CD4-positive, alpha-beta T cell treated with Interferon gamma for 1 hour (primary cell): ENCODE measurements at regions not wholly inside any gene's neighbourhood (a gene's known extent, or its start where the extent isn't known, plus 50 kb on each side); places are given as distances from the start of the nearest gene placed in this dataset.

Experiments used
- DNase-seq: peaks from one replicate; pipeline ENCODE4 v3.0.0-alpha.2; 2020

DNA sequence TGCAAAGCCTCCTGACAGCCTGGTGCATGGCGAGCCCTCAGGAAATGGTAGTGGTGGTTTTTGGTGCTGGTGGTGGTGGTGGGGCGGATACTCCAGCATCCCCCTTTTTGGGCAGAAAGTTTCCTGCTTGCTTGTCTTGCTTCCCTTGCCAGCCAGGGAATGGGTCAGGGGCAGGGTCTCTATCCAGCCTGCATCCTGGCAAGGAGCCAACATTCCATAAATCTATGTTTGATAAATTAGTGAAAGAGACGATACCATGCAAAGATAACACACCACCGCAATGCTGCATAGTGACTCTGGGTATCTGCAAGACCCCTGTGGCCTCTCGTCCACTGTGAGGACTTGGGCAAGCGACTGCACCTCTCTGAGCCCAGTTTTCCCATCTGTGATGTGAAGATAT is 246.2 kb downstream of the LRFN2 start:
- DNase-seq = no peak

DNA sequence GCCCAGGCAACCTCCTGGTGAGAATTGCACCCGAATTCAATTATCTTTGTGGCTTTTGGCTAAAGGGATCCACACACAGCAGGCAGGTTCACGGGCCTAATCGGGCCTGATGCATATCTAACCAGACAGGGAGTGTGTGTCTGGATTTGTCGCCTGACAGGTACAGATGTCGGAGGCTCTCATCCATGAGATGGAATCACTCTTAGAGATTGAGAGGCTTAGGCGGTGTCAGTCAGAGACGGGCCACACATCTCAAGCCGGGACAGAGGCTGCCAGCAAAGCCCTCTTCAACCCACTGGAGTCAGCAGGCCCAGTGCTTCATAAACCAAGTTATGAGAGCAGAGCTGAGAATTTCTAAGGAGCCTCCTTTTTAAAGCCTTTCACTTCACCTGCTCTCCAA is 247.0 kb downstream of the LRFN2 start:
- DNase-seq = no peak

DNA sequence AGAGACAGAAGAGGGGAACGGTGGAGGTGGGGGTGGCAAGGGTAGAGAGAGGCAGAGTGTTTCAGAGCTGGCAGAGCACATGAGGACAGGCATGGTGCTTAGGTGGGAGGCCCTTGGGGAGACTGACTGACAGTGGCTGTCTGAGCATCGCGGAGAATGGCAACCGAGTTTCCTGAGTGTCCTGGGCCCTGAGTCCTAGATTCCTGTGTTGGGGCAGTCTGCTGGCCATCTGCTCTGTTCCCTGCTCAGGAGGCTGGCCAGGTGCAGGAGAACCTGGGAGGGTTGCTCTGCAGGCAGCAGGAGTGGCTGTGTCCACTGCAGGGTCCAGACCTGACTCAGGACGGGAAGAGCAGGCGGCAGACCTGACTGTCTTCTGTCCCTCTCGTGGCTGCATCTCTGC is 248.9 kb downstream of the LRFN2 start:
- DNase-seq = no peak

DNA sequence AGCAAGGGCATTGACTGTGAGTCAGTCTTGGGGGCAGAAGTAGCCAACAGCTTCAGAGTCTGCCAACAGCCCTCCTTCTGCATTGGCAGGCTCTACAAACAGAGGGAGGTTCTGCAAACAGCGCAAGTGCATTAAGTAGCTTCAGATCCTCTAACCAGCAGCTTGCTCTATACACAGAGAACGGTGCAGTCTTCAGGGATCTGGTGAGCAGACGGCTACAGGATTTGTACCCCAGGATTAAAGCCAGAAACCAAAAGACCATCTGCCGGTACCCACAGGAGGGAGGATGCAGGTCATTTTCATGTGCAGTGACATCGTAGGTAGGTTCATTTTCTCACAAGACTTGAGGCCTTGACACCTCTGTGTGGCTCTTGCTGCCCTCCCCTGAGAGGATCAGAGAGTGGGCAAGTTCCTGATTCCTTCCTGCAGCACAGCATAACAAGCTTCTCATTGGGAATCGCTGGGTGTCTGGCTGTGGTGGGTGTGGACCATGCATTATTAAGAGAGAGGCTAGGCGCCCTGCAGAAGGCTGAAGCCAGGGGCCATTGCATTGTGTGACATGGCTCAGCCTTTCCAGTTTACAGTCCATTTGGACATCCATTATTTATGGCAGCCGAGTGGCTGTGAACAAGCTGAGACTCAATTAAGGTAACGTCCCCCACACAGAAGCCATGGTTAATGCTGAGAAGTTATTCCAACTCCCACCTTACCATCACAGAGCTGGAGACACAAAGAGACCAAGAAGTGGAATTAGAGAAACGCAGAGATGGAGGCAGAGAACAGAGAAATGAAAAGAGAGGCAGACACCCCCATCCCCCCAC is 250.0 kb downstream of the LRFN2 start:
- no peak for DNase-seq

DNA sequence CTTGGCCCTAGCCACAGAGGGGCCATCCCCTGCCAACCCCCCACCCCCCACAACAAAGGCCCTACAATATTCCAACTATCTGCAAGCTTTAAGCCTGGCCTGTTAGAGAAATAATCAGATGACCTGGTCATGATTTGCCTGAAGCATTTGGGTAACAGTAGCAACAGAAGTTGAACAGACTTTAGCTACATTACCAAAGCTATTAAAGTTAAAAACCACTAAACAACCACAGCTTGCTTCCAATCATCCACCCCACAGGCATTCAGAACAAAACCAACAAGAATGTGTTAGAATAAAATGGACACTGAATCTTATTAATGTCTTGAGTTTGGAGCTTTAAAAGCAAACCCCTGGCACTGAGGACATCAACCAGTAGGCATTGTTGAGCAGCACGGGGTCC is 250.9 kb downstream of the LRFN2 start:
- no peak for DNase-seq

DNA sequence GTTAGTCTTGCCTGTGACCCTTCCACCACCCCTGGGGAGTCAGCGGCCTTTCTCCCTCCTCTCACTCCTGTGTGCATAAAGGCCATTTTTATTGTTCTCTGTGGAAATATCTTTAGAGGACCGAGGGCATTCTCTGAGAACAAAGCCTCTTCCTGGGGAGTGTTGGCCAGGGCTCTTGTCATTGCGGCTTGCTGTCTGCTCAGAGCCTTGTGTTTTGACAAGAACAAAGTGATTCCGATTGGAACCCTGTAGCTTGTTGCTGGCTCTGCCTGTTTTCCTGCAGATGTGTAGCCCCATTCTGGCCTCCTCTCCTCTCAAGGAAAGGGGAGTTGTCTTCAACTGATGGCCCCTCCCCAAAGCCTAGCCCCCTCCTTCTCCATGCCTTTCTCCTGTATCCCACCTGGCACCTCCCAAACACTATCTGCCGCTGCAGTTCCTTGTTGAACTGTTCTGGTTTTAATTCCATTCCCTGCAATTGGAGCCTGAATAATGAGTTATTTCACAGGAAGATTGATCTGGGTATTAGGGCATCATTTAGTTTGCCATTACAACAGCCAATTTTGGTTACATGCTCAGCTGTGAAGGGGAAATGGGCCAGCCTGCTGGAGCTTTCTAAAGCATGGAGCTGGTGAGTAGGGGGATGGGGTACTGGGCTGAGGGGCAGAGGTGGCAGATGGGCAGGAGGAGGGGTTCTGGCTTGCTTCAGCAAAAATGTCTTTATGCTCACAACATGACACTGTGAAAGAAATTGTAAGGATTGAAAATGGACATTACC is 252.5 kb downstream of the LRFN2 start:
- no peak for DNase-seq

DNA sequence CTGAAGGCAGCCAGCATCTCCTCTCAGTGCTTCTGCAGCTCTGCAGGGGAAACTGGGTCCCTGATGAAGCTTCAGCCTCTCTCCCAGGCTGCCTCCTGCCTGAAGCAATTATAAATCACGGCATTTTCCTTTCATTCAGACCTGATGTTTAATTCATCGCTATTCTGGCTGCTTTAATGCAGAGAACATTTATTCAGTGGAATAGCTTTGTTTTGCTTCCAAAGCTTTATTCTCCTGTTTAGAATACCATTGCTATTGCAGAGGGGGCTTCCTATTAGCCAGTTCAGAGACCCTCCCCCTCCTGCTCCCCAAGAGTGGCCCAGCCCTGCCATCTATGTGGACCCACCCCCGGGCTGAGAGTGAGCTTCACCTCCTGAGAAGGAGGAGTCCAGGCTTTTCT is 255.6 kb downstream of the LRFN2 start:
- no peak for DNase-seq

DNA sequence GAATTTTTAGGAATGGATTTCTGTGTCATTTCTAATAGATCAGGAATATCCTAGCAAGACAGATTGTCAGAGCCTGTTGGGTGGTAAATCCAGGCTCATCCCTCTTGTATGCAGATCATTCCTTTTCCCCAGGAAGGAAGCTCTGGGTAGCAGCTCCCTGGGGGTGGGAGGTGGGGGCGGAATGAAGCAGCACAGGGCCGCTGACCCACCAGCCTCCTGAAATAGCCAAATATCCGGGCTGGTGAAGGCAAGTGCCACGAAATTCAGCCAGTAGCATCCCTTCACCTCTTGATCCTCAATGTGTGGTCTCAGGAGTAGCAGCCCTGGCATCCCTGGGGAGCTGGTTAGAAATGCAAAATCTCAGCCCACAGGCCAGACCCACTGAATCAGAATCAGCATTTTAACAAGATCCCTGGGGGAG is 256.9 kb downstream of the LRFN2 start:
- no peak for DNase-seq

DNA sequence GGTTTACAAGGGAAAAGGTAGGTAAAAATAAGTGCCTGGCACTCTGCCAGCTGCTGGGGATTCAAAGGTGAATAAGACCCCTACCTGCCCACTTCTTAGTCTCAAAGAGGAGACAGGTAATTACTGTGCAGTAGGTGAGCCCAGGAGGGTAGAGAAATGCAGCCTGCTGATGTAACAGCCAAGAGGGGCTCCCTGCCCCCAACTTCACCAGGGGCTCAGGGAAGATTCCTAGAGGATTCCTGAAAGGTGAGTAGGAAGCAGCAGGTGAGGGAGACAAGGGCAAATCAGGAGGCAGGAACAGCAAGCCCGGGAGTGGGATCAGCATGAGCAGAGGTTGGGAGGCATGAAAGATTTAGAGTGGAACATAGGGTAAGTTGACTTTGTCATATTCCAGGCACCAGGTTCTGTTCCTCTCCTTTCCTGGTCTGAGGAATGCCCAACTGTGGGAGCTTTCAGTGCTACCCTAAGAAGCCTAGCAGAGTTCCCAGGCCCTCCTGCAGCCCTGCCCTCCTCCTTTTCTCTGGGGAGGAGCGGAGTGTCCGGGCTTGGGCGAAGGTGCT is 258.1 kb downstream of the LRFN2 start:
- DNase-seq = no peak

DNA sequence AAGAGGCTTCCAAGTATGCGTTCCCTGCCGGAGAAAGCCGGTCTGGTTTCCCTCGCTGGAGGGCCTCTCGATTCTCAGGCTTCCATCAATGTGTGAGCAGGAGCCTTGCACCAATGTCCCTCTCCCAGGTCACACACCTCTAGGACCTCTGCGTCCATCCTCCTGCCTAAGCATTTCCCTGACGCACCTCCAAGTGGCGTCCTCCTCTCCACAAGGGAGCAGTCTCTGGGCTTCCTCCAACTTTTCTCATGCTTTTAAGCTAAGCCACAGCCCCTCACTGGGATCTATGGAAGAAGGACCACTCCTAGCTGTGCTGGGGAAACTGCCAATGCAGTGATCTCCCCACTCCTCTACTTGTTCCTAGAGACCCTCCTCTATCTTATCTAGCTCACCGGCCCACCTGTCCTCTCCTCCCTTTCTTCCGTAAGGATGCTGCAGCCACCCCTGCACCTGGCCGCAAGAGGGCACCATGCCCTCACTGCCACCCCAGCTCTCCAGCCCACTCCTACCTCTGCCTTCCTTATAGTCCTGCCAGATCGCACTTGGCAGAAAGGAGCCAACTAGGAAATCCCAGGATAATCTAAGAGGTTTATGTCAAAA is 258.7 kb downstream of the LRFN2 start:
- peak; percentile 19 for DNase-seq

DNA sequence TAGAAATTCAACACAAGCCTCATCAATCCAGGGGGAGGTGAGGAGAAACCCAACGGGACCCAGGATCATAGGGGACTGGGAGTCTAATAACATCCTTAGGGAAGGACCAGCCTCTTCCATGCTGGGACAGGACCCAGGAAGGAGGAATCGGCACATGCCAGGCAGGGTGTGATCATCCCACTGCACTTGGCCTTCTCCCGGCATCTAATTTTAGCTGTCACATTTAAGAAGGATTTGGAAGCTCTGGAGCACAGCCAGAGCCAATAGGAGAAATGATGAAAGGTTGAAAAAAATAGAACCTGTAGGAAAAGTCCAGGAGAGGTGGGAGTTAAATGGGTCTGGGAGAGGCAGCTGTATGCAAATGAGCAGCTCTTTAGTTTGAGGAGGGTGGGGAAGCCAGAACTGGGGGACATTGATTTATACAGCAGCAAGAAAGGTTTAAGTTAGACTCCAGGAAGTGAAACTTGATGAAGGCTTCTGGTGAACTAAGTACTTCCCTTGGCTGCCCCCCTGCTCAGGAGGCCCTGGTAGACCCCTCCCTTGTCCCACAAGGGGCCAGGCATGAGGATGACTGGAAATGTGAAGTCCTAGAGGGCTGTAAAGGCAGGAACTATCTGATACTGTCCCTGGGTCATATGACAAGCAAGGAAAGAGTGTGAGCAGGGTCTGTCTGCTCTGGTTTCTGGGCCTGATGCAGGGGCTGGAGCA is 260.3 kb downstream of the LRFN2 start:
- no peak for DNase-seq

DNA sequence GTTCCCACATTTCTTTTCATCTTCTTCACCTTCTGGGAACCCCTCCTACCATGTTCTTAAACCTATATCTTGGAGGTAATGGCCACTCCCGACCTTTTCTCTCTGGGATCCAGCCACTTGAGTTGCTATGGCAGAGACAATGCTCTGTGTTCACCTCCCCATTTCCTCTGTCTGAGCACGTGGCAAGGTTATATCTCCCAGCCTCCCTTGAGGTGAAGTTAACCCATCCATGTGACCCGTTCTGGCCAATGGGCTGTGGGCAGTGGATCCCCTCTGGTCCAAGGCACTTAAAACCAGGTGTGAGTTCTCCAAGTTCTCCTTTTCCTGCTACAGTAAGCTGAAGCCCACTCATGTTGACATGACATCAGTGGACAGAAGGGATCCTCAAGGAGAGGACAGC is 261.4 kb downstream of the LRFN2 start:
- no peak for DNase-seq

DNA sequence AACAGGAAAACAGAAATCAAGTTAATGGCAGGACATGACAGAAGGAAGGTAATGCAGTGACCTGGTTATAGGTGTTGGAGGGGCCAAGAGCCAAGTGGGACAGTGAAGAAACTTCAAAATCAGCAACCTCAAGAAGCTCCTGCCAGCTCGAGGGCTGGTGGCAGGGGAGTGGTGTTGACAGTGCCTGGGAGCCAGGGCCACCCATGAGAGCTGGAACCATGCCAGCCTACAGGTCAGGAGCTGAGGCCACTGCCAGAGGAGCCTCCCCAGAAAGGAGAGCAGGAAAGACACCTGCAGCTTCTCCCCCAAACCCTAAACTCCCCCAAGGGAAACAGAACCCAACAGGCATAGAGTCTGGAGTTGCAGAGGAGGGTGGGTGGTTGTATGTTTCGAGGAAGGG is 262.1 kb downstream of the LRFN2 start:
- no peak for DNase-seq

DNA sequence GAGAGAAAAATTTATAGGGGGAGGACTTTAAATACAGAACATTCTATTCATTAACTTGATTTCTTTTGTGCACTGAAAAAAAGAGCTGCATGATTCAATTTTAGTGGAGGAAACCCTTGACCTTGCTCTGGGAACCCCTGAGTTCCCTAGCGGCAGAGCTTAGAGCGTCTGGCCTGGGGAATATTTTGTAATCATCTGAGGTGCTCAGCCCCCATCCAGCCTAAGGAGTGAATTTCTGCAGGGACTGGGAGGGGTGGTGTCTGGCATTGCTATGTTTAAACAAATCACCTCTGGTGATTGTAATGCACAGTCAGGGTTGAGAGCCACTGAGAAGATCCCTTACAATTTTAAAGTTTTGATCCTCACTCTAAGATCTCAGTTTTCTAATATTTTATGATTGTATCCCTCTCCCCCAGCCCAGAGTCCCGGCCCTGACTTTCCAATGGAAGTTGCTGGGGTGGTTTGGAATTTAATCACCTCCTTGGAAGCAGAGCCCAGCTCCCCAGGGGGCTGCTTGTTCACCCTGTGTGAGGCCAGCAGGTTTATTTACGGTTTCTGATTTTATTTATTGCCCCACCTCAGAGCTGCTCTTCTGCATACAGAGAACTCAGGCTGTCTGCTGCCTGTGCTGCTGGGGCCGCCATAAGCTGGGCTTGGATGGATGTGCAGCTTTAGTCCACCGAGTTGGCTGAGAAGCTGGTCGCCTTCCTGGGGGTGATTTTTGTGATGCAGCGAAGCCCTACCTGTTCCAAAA is 263.1 kb downstream of the LRFN2 start:
- DNase-seq = no peak

DNA sequence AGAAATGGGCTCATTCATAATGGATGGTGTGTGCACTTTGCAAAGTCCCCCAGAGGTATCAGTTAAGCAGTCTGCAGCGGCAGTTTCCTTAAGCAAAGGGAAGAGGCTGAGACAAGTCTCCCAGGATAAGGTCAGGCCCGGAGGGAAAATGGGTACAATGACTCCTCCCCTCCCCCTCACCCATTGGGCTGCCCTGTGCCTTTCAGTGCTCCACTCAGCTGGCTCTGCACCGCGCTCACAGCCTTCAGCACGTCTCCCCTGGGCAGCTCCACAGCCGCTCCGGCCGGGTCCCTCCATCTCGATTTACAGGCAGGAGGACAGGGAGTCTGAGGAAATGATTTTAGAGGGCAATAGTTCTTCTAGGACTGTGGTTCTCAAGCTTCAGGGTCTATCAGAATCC is 264.8 kb downstream of the LRFN2 start:
- no peak for DNase-seq

DNA sequence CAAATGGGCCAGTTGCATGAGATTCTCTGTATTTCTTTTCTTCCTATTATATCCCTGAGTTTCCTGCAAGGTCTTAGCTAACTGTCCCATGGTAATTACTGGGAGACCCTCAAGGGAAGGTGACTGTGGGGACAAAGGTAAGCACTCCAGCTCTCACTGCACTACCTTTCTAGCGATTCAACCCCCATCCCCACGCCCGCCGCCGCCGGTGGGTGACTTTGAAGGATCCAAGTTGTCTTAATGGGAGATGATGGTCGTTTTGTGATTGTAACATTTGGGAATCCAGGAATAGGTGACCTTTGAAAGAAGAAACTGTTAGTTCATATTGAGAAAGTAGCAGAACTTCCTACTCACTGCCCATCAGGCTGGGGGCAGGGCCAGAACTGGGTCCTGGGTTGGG is 265.5 kb downstream of the LRFN2 start:
- no peak for DNase-seq

DNA sequence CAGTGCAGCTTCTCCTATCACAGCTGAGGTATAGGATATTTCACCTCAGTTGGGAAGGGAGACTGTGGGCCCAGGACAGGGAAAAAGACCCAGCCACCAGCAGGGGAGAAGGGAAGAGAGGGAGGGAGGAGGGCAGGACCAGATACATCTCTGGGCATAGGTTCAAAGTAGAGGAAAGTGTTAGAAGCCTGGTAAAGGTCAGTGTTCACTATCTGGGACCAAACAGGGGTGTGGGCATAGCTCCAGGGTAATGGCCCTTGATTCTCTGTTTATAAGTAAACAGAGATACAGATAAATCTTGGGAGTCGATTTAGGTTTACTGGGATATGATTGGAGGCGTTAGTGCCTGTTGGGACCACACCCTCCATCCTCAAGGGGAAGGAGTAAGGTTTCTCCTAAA is 266.2 kb downstream of the LRFN2 start:
- DNase-seq = no peak

DNA sequence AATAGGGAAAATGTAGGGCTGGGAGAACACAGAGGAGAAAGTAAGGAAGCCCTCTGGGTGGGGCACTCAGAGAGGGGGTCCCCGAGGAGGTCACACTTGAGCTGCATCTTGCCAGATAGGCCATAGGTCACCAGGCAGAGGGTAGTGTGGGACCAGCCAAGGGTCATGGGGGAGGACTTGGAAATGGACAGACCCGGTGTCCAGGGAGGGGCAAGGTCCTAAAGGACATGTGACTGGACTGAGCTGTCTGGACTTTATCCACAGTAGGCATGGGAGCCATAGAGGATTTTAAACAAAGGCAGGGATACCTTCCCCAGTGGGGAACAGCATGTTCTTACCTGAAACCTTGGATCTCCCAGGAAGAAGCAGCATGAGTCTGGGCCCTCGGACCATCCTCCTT is 266.7 kb downstream of the LRFN2 start:
- no peak for DNase-seq

DNA sequence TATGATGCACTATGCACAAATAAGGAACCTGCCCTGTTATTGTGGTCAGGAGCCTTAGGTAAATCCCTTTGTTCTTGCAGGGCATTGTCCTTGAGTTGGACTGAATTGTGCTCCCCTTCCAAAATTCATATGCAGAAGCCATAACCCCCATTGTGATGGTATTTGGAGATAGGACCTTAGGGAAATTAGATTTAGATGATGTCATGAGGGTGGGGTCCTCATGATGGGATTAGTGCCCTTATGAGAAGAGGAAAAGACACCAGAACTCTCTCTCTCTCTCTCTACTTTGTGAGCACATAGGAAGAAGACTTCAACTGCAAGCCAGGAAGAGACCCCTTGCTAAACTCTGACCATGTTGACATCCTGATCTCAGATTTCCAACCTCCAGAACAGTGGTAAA is 268.0 kb downstream of the LRFN2 start:
- DNase-seq = no peak

DNA sequence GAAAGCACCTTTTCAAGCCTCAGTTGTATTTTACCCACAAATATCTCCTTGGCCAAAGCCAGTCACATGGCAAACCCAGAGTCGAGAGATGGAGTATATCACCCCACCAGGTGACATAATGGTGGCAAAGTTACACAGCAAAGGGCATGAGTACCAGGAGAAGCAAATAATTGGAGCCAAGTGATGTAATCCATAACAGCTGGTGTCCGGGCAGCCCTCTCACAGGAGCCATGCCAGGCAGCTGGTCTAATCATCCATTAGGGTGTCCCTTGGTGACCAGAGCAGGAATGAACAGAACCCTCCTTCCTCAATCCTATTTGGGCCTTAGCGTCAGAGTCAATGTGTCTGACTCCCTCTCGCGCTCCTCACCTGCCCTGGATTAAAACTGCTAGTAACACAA is 272.1 kb downstream of the LRFN2 start:
- no peak for DNase-seq

DNA sequence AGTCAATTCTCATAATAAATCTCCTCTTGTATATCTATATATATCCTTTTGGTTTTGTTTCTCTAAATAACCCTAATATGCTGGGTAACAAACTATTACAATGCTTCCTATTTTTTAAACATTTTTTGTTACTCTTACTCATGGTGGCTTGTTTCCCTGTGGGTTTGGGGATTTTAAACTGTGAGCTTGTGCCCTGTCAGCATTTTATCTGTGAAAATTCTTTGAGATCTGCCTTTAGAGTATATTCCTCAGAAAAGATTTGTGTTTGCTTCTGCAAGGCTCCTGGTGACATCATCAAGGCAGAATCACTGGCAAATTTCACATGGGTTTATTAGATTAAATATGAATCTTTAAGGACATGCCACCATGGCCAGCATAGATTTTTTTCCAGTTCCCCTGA is 273.6 kb downstream of the LRFN2 start:
- DNase-seq = no peak
